Fibroblast of skin of right biceps (primary cell): ENCODE measurements at regions not wholly inside any gene's neighbourhood (a gene's known extent, or its start where the extent isn't known, plus 50 kb on each side); places are given as distances from the start of the nearest gene placed in this dataset.
"Not testable (repeated sequence)": the region's sequence is repeated elsewhere in the genome, so short reads cannot be mapped to it uniquely, and the experiment has no call there.

ENCODE experiments used
- DNase-seq: peaks from one replicate; pipeline ENCODE4 v3.0.0-alpha.2; 2013

DNA sequence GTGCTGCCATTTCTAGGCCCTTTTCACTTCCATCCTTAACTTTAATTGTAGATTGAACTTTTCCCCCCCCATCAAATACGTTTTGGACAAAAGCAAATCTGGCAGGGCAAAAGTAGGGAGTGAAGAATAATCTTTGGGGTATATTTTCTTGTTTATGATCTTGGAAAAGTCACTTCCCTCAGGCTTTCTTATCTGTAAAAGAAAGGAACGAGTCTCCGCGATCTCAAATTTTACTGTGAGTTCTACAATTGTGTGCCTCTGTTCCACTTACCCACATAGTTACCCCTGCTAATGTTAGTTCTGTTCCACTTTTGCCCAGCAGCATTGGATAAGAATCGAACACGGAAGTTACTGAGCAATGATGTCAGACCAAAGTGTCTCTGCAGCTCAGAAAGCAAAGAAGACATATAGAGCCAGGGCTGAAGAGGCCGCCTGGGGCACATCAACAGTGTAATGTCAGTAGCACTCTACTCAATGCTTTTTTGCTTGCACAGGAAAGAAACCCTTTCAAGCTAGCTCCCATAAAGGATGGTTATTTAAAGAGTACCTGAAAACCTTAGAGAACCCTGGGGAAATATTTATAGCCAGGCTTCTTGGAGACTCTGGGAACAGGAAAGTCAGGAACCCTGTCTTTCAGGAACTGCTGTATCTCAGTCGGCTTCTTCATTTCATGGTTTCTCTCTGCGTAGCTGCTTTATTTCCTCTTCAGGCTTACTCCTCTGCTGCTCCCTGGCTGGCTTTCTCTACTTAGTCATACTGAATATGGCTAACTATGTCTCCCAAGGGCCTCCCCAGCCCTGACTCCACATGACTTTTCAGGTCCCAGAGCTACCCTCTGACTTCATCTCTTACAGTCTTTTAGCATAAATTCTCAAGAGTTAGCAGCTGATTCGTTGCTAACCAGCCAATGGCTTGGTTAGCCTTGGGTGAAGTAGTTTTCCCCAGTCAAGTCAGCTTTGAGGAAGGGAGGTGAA lies 123.7 kb upstream of the FAM3C start:
- peak; percentile 47 for DNase-seq

DNA sequence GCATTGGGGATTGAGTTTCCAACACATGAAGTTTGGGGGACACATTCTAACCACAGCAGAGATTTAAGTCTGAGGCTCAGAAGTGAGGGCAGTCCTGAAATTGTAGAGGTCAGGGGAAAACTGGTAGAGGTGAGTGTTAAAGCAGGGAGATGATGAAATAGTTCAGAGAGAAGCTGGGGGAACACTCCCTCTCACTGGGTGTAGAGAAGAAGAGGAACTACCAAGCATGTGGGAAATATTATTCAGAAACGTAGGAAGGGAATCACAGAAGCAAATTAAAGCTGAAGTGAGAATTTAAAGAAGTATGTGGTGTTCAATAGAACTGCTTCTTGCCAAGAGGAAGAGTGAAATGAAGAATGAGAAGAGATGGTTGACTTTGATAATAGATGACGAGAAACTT lies 121.5 kb upstream of the FAM3C start:
- no peak for DNase-seq

DNA sequence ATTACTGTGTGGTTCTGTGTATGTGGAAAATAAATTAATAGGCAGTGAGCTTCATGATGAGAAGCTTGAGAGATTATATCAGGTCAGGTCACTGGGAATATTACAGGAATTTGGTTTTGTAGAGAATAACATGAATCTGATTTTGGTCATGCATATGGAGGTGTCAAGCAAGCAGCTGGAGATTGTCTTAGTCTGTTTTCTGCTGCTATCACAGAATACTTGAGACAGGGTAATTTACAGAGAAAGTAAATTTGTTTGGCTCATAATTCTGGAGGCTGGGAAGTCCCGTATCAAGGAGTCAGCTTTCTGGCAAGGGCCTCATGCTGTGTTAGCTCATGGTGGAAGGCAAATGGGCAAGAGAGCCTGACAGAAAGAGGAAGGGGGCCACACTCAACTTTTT lies 120.7 kb upstream of the FAM3C start:
- no peak for DNase-seq

DNA sequence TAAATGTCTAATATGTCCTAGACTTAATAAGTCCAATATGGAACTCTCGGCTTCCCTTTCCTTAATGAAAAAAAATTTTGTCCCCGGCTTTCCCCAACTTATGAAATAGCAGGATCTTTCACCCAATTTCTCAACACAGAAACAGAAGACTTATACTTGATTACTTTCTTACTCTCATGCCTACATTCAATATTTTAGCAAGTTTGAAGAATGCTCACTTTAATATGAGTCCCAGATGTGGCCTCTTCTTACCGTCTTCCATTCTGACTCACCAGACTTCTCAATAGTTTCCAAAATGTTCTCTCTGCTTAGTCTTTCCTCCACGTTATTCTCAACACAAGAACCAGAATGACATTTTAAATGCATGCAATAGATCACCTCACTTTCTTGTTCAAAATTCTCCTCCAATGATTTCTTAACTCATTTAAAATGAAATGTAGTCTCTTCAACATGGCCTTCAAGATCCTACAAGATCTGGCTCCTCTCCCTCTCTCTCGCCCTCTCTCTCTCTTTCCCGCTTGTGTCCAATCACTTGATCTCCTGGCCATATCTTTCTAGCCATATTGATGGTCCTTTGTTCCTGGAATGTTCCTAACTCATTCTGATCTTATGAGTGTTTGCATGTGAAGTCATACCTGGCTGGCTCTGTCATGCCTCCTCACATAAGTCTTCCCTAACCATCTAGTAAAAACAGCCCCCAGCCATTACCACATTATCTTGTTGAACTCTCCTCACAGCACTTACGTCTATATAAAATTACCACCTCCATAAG lies 119.7 kb upstream of the FAM3C start:
- DNase-seq = peak; percentile 40

DNA sequence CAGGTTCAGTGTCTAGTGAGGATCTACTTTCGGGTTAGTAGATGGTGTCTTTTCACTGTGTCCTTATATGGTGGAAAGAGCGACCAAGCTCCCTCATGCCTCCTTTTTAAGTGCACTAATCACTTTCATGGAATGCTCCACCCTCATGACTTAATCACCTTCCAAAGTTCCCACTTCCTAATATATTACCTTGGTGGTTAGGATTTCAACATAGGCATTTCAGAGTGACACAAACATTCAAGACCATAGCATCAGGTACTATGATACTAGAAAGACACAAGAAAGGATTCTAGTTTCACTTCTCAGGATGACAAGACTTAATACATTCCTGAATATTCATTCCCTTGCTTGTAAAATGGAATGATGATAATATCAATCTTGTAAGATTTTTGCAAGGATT lies 119.1 kb upstream of the FAM3C start:
- peak; percentile 20 for DNase-seq

DNA sequence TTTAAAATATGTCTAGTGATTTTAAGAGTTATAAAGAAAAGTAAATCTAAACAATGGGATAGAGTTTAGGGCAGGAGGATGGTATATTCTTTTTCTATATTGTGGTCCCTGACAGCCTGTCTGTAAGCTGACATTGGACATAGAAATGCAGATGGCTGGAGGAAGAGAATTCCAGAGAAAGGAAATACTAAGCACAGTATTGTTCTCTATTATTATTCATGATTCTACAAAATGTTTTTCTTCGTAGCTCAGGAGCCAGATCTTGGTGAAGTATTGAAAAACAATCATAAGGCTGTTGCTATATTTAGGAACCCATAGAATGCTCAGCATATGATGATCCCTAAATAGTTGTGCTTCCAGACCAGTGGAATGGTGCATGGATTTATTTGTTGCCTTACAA lies 117.0 kb upstream of the FAM3C start:
- no peak for DNase-seq

DNA sequence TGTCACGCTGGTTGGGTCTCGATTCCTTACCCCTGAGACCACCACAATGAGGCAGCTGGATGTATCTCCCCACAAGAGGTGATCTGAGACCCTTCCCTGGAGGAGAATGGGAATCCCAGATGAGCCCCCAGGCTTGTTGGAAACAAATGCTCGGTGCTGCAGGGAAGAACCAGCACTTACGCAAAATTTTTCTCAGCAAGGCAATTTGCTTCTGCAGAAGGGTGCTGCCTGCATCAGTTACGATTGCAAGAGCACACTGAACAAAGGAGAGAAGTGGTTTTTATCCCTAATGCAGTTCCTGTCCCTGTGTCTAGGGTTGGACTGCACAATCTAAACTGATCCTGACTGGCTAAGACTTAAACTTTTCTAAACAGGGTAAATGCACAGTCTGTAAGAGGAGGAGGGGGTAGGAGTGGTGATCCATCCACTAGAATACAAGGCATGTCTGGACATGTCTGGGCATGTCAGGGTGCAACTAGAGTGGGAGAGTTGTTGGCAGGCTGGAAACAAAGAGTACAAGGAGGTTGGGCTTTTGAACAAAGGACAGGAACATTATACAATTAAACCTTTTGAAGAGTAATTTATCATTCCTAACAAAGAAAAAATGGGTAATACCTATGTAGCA lies 114.9 kb upstream of the FAM3C start:
- DNase-seq = no peak

DNA sequence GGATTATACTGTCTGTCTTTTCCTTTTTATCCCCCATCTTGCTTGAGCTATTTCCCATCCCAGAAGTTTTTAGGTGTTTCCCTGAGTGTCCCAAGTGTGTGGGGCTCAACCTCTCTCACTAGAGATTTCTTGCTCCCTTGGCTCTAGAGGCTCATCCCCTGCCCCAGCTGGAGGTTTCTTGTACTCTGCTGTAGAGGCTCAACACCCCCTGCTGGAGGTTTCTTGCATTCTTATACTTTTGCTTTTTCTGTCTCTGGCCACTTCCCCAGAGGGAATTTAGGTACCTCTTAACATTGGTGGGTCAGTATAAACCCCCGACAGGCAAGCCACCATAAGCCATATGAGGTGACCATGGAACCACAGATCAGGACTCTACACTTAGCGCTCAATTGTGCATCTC lies 114.2 kb upstream of the FAM3C start:
- DNase-seq = no peak

DNA sequence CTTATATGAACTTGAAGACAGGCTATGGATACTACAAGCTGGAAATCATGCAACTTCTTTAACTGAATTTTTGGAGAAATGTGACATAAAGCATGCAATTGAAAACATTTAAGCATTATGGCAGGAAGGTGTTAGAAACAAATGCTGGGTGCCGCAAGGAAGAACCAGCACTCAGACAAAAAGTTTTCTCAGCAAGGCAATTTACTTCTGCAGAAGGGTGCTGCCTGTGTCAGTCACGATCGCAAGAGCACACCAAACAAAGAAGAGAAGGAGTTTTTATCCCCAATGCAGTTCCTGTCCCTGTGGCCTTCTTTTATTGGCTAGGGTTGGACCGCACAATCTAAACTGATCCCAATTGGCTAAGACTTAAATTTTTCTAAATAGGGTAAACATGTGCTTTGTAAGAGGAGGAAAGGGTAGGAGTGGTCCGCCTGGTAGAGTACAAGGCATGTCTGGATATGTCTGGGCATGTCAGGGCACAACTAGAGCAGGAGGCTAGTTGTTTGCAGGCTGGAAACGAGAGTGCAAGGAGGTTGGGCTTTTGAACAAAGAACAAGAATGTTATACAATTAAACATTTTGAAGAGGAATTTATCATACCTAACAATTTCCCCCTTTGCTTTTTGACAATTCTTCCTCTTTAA lies 109.6 kb upstream of the FAM3C start:
- DNase-seq = no peak

DNA sequence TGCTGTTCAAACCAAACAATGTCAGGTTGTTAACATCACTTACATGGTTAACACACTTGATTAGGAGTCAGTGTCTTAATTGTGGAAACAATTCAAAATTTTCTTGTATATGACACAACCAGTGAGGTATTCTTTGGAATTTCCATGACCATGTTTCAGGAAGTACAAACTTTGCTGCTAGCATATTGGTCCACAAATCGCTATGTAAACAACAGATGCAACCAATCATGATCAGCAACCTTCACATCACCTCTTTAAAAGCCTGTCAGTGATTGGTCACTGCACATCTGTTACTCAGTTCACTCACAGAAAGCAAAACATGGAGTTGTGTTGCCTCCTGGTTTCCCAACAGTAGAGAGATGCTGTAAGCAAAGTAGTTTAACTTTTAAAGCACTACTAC lies 108.9 kb upstream of the FAM3C start:
- DNase-seq = peak; percentile 77

DNA sequence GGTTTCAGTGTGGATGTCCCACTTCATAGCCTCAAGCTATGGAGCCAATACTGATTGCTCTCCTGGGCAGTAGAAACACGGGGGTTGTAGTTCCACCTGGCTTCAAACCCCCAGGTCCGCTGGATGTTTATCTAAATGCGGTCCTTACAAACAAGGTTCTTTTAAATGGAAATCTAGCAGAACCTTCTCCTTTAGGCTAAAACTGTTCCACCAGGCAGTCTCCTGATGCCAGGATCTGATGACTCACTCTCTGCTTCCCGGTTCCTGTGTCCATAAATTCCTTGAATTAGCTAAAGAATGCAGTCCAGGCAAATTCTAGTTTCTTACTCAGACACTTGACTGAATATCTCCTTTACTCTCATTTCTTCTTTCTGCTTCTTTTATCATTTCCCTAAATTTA lies 108.4 kb upstream of the FAM3C start:
- DNase-seq = peak; percentile 92

DNA sequence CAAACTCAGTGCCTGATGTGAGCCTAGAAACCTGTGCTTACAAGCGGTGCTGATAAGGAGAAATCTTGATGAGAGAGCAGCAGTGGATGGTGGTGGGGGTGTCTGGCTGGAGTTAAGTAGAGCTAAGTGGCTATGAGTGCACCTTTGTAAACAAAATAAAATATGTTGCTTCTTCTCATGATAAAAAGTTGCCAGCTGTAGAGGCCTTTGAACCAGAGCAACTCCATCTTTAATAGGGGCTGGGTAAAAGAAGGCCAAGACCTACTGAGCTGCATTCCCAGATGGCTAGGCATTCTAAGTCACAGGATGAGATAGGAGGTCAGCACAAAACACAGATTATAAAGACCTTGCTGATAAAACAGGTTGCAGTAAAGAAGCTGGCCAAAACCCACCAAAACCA lies 107.6 kb upstream of the FAM3C start:
- no peak for DNase-seq

DNA sequence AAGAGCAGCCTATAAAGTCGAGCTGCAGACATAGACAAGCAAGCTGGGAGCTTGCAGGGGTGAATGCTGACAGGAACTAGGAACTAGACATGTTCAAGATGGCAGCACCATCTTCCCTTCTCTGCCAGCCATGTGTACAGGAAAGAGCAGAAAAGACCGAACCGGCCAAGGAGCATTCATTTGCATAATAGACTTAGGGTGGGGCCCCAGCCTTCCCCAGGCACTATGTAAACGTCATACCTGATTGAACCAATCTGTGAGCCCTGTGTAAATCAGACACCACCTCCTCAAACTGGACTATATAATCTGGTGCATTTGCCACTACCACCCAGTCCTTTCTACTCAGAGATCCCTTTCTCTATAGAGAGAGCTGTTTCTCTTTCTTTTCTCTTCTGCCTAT lies 106.9 kb upstream of the FAM3C start:
- no peak for DNase-seq

DNA sequence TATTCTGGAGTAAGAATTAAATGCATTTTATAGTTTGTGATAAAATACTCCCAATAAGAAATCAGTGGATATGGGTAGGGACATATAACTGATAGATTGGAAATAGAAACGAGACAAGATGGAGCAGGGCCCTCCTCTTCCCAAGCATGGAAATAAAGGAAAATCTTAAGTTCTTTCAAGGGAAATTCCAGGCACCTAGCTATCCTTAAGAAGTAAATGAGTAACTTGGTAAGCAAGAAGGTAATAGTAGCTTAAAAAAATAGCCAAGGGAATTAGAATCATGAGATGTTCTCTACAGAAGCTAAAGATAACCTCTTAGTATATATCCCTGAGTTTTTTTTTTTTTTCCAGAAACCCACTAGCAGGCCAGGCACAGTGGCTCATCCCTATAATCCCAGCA lies 105.5 kb upstream of the FAM3C start:
- no peak for DNase-seq

DNA sequence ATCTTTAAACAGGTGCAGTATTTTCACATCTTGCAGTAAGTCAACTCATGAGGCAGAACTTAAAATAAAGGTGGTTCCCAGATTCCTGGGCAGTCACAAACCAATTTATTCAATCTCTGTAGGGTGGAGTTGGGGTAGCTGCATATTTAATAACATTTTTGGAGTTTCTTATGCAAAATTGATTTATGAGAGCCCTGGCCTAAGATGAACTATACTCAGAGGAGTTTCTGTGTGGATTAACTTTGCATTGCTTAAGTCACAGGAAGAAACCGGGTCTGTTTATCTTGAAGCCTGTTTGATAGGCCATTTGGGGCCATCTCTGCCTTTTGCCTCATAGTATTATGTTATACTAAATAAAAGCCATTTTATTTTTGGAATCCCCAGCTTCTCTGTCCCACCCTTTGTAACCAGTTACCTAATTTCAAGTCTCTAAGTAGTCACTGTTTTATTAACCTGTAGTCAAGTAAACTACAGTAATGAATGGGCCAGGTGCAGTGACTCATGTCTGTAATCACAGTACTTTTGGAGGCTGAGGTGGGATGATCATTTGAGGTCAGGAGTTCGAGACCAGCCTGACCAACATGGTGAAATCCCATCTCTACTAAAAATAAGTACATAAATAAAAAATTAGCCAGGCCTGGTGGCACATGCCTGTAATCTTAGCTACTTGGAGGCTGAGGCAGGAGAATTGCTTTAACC lies 104.4 kb upstream of the FAM3C start:
- DNase-seq = no peak

DNA sequence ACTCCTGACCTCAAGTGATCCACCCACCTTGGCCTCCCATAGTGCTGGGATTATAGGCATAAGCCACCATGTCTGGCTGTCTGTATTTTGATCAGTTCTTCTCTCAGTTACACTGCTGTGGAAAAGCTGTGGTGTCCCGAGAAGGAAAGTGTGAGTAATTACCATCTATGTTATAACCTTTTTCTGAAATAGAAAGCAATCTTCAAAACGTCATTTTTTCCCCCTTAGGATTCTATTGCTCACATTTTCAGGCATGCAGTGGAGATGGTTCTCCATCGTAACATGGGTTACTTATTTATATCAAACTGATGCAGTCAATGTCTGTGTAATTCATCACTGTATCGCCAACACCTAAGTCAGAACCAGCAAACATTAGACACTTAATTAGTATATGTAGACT lies 103.5 kb upstream of the FAM3C start:
- no peak for DNase-seq

DNA sequence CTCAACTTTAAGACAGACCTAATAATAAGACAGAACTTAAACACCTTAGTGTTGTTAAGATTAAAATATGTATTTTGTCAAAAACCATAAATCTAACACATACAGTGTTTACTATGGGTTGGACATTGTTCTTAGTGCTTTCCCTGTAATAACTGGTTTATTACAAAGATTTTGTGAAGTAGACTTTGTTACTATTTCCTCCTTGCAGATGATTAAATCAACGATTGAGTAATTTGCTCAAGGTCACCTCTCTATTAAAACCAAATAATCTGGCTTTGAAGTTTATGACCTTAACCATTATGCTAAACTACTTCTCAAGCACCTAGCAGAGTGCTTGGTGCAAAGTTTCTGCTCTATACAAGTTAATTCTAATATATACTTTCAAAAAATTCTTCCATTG lies 102.7 kb upstream of the FAM3C start:
- no peak for DNase-seq

DNA sequence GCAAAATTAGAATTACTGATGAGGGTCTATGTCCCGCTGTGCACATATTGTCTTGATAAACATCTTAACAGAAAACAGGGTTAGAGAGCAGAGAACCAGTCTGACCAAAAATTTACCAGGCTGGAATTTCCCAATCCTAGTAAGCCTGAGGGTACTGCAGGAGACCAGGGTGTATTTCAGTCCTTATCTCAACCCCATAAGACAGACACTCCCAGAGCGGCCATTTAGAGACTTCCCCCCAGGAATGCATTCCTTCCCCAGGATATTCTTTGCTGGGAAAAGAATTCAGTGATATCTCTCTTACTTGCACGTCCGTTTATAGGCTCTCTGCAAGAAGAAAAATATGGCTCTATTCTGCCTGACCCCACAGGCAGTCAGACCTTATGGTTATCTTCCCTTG lies 101.4 kb upstream of the FAM3C start:
- DNase-seq = not testable (repeated sequence)

DNA sequence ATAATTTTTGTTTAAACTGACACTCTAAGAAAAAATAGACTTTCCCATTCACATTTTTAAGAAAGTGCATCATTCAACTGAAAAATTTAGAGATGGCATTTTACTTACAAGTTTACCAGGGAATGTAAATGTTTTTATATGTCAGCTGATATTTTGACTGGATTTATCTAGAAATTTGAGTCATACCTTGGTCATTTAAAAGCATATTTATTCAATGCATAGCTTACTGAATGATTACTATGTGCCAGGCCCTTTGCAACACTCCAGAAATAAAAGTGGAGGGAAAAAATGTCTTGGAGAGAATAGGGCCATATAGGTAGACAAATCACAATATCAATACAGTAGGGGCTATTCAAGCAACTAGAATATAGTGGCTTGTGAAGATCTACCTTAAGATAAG lies 98.4 kb upstream of the FAM3C start:
- DNase-seq = peak; percentile 36

DNA sequence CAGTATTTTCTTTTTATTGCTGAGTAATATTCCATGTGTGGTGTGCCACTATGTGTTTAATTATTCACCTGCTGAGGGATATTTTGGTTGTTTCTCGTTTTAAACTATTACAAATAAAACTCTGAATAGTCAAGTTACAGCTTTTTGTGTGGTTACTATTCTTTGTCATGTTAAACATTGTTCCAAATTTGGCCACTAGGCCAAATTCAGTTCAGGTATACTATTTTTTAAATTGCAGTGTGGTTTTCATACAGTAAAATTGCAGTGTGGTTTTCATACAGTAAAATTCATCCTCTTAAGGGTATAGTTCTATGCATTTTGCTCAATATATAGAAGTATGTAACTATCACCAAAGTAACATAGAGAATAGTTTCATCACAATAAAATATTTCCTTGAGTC lies 97.4 kb upstream of the FAM3C start:
- DNase-seq = no peak

DNA sequence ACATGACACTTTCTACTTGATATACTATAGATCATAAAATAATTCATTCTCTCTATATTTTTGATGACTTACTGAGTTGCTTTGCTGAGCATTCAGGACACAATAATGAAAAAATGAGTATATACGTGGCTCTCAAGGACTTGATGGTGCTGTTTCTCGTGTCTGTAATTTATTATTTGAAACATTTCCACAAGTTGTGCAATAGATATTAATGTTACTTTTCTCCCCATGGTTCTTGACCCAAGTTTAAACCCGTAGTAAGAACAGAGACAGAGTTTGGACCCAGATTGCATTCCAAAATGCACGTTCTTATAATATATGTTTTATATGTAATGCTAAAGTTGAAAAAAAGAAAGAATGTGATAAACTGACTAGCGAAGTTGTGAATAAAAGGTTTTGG lies 94.2 kb upstream of the FAM3C start:
- DNase-seq = no peak

DNA sequence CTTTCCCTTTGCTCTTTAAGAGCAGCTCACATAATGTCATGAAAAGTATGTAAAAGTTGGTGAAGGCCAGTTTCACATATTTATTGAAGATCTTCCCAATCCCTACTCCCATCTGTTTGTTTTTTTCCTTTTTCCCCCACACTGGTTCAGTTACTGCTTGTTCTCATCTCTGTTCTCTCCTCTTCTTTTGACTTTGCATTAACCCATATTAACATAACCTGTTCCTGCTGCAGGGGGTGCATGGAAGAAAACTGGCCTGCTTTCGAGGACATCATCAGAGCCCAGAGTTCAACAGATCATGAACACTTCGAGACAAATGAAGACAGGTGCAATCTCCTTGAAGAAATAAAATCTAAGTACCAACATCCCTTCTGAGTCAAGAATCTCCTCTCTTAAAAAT lies 93.3 kb upstream of the FAM3C start:
- DNase-seq = no peak
